ENCODE measurements at regions not wholly inside any gene's neighbourhood (a gene's known extent, or its start where the extent isn't known, plus 50 kb on each side); places are given as distances from the start of the nearest gene placed in this dataset.

GRCh38 chrX:13101441-13102139 is 57.2 kb upstream of the FAM9C start:
- TF ChIP-seq CEBPB (IDR thresholded peaks at IDR 0.05) (no peak), FOXM1 (IDR thresholded peaks at IDR 0.05; ENCODE audit: borderline replicate concordance, low read depth) (no peak), REST (IDR thresholded peaks at IDR 0.05; ENCODE audit: low read depth) (no peak), NFIC (IDR thresholded peaks at IDR 0.05) (no peak), EGR1 (IDR thresholded peaks at IDR 0.05) (no peak), MAX (IDR thresholded peaks at IDR 0.05) (no peak), CREB1 (IDR thresholded peaks at IDR 0.05; ENCODE audit: low read depth) (no peak), TCF12 (IDR thresholded peaks at IDR 0.05; ENCODE audit: low read depth) (no peak), RAD21 (IDR thresholded peaks at IDR 0.05; ENCODE audit: low read depth) (no peak), EP300 (IDR thresholded peaks at IDR 0.05; ENCODE audit: borderline replicate concordance) (no peak), TEAD4 (IDR thresholded peaks at IDR 0.05) (no peak), YY1 (IDR thresholded peaks at IDR 0.05; ENCODE audit: low read depth) (no peak), USF1 (IDR thresholded peaks at IDR 0.05) (no peak), ZBTB7A (IDR thresholded peaks at IDR 0.05; ENCODE audit: low read depth) (no peak)

GRCh38 chrX:13099121-13099520 is 54.7 kb upstream of the FAM9C start:
- TF ChIP-seq REST (IDR thresholded peaks at IDR 0.05; ENCODE audit: low read depth) (no peak), FOXM1 (IDR thresholded peaks at IDR 0.05; ENCODE audit: borderline replicate concordance, low read depth) (no peak), EGR1 (IDR thresholded peaks at IDR 0.05) (no peak), RAD21 (IDR thresholded peaks at IDR 0.05; ENCODE audit: low read depth) (no peak), CEBPB (IDR thresholded peaks at IDR 0.05) (no peak), CREB1 (IDR thresholded peaks at IDR 0.05; ENCODE audit: low read depth) (no peak), USF1 (IDR thresholded peaks at IDR 0.05) (no peak), ZBTB7A (IDR thresholded peaks at IDR 0.05; ENCODE audit: low read depth) (no peak), TCF12 (IDR thresholded peaks at IDR 0.05; ENCODE audit: low read depth) (no peak), TAF1 (IDR thresholded peaks at IDR 0.05; ENCODE audit: low read depth) (no peak)

GRCh38 chrX:13096728-13097127 is 52.3 kb upstream of the FAM9C start:
- TF ChIP-seq ZBTB7A (IDR thresholded peaks at IDR 0.05; ENCODE audit: low read depth) (no peak), TCF12 (IDR thresholded peaks at IDR 0.05; ENCODE audit: low read depth) (no peak), YY1 (IDR thresholded peaks at IDR 0.05; ENCODE audit: low read depth) (no peak), CEBPB (IDR thresholded peaks at IDR 0.05) (no peak), TEAD4 (IDR thresholded peaks at IDR 0.05) (no peak), NFIC (IDR thresholded peaks at IDR 0.05) (no peak), RAD21 (IDR thresholded peaks at IDR 0.05; ENCODE audit: low read depth) (no peak)

- TF ChIP-seq CREB1 (IDR thresholded peaks at IDR 0.05; ENCODE audit: low read depth) (no peak), TEAD4 (IDR thresholded peaks at IDR 0.05) (no peak), MAX (IDR thresholded peaks at IDR 0.05) (no peak), ZBTB7A (IDR thresholded peaks at IDR 0.05; ENCODE audit: low read depth) (no peak), CEBPB (IDR thresholded peaks at IDR 0.05) (no peak), TAF1 (IDR thresholded peaks at IDR 0.05; ENCODE audit: low read depth) (no peak), TCF12 (IDR thresholded peaks at IDR 0.05; ENCODE audit: low read depth) (no peak), NFIC (IDR thresholded peaks at IDR 0.05) (no peak), REST (IDR thresholded peaks at IDR 0.05; ENCODE audit: low read depth) (no peak), YY1 (IDR thresholded peaks at IDR 0.05; ENCODE audit: low read depth) (no peak)
Observed at GRCh38 chrX:13094828-13095341, 50.5 kb upstream of the FAM9C start.
